Keratinocyte (primary cell): ENCODE measurements at regions not wholly inside any gene's neighbourhood (a gene's known extent, or its start where the extent isn't known, plus 50 kb on each side); places are given as distances from the start of the nearest gene placed in this dataset.
"Not testable (repeated sequence)": the region's sequence is repeated elsewhere in the genome, so short reads cannot be mapped to it uniquely, and the experiment has no call there.

ENCODE experiments used
- CTCF ChIP-seq, 3 experiments: IDR thresholded peaks in 1 of 3; conservative IDR thresholded peaks in 1 of 3; optimal IDR thresholded peaks in 1 of 3; 2 replicates in 2 of 3; 3 replicates in 1 of 3; pipeline versions ENCODE3 to v1.5.1; 2011; ENCODE audit warnings: low read length in 3 of 3, mild to moderate bottlenecking in 3 of 3, moderate library complexity in 2 of 3, control low read depth in 1 of 3, inconsistent platforms in 1 of 3; ENCODE audit not compliant: insufficient read depth in 2 of 3; ENCODE audit errors: extremely low read depth in 1 of 3
- EZH2 ChIP-seq: IDR thresholded peaks from one replicate; pipeline ENCODE4 v1.6.1; 2012; ENCODE audit warnings: inconsistent platforms, mild to moderate bottlenecking, low read length, moderate library complexity

GRCh38 chr2:193142467-193142866 is 947.7 kb upstream of the TMEFF2 start:
- not testable (repeated sequence) for TF ChIP-seq CTCF (optimal IDR thresholded peaks at IDR 0.05 in 1 of 3, IDR thresholded peaks at IDR 0.05 in 1 of 3, conservative IDR thresholded peaks at IDR 0.05 in 1 of 3; ENCODE audit: extremely low read depth in 1 of 3, insufficient read depth in 2 of 3, low read length in 3 of 3); EZH2
